WERI-Rb-1 (cell line): ENCODE measurements at regions not wholly inside any gene's neighbourhood (a gene's known extent, or its start where the extent isn't known, plus 50 kb on each side); places are given as distances from the start of the nearest gene placed in this dataset.

ENCODE experiments used
- DNase-seq: peaks from one replicate; pipeline ENCODE4 v3.0.0-alpha.2; 2020
- H3K27ac ChIP-seq: fragments of 250-450 bp; sonication (Bioruptor Pico); 2 replicates; pipeline ENCODE4 v1.5.1; 2020; ENCODE audit warnings: mild to moderate bottlenecking, moderate library complexity
- H3K27me3 ChIP-seq: fragments of 250-450 bp; sonication (Bioruptor Pico); 2 replicates; pipeline ENCODE4 v1.5.1; 2021; ENCODE audit warnings: mild to moderate bottlenecking, low read depth, moderate library complexity; ENCODE audit not compliant: insufficient read depth, severe bottlenecking
- H3K36me3 ChIP-seq: fragments of 250-450 bp; sonication (Bioruptor Pico); 2 replicates; pipeline ENCODE4 v1.5.1; 2020; ENCODE audit warnings: mild to moderate bottlenecking, moderate library complexity
- H3K4me3 ChIP-seq: 2 replicates; pipeline ENCODE4 v1.5.1; 2011; ENCODE audit warnings: low read depth, mild to moderate bottlenecking, control low read depth, low read length
- H3K9me3 ChIP-seq: fragments of 250-450 bp; sonication (Bioruptor Pico); 2 replicates; pipeline ENCODE4 v1.5.1; 2021; ENCODE audit warnings: mild to moderate bottlenecking, moderate library complexity; ENCODE audit not compliant: severe bottlenecking
- CTCF ChIP-seq: IDR thresholded peaks from 2 replicates; pipeline ENCODE4 v1.5.1; 2011; ENCODE audit warnings: low read depth, mild to moderate bottlenecking, control low read depth, inconsistent platforms, low read length

GRCh38 chr13:73684286-73684685, 449.9 kb downstream of the KLF12 start:
- TF ChIP-seq CTCF: no peak
- Histone ChIP-seq H3K36me3 (no peaks in the 10 kb centered on the region), H3K27ac (no peak overlapping the region), H3K9me3 (no peaks in the 10 kb centered on the region), H3K27me3 (no peaks in the 10 kb centered on the region), H3K4me3 (no peak overlapping the region)
- no peak for DNase-seq

GRCh38 chr13:73683746-73684145, 450.5 kb downstream of the KLF12 start:
- Histone ChIP-seq H3K27ac (no peak overlapping the region), H3K27me3 (no peaks in the 10 kb centered on the region), H3K4me3 (no peak overlapping the region), H3K9me3 (no peaks in the 10 kb centered on the region), H3K36me3 (no peaks in the 10 kb centered on the region)
- no peak for TF ChIP-seq CTCF
- DNase-seq: no peak

GRCh38 chr13:73681779-73682178, 452.4 kb downstream of the KLF12 start:
- TF ChIP-seq CTCF: no peak
- no peaks in the 10 kb centered on the region for H3K27me3 ChIP-seq
- H3K4me3 ChIP-seq: no peak overlapping the region
- H3K9me3 ChIP-seq: no peaks in the 10 kb centered on the region
- no peak for DNase-seq
- no peak overlapping the region for H3K27ac ChIP-seq
- no peaks in the 10 kb centered on the region for H3K36me3 ChIP-seq

GRCh38 chr13:73681015-73681414, 453.2 kb downstream of the KLF12 start:
- H3K36me3 ChIP-seq: no peaks in the 10 kb centered on the region
- H3K4me3 ChIP-seq: no peak overlapping the region
- DNase-seq: no peak
- TF ChIP-seq CTCF: no peak
- H3K27ac ChIP-seq: no peak overlapping the region
- H3K27me3 ChIP-seq: no peaks in the 10 kb centered on the region
- no peaks in the 10 kb centered on the region for H3K9me3 ChIP-seq

GRCh38 chr13:73677048-73677601, 457.1 kb downstream of the KLF12 start:
- TF ChIP-seq CTCF: no peak
- Histone ChIP-seq H3K27me3 (no peaks in the 10 kb centered on the region), H3K27ac (no peak overlapping the region), H3K4me3 (no peak overlapping the region), H3K36me3 (no peaks in the 10 kb centered on the region), H3K9me3 (no peaks in the 10 kb centered on the region)
- no peak for DNase-seq

GRCh38 chr13:73676550-73677047, 457.6 kb downstream of the KLF12 start:
- H3K4me3 ChIP-seq: no peak overlapping the region
- no peak for DNase-seq
- H3K9me3 ChIP-seq: no peaks in the 10 kb centered on the region
- no peak for TF ChIP-seq CTCF
- H3K27ac ChIP-seq: no peak overlapping the region
- no peaks in the 10 kb centered on the region for H3K27me3 ChIP-seq
- H3K36me3 ChIP-seq: no peaks in the 10 kb centered on the region
